22Rv1 (cell line): ENCODE measurements at regions not wholly inside any gene's neighbourhood (a gene's known extent, or its start where the extent isn't known, plus 50 kb on each side); places are given as distances from the start of the nearest gene placed in this dataset.

ENCODE experiments used
- CTCF ChIP-seq: fragments of 450-650 bp; IDR thresholded peaks from 2 replicates; pipeline ENCODE4 v1.5.1; 2017; ENCODE audit warnings: mild to moderate bottlenecking
- ZFX ChIP-seq: fragments of 450-650 bp; IDR thresholded peaks from 2 replicates; pipeline ENCODE4 v1.6.1; 2017; ENCODE audit warnings: antibody characterized with exemption, borderline replicate concordance

DNA sequence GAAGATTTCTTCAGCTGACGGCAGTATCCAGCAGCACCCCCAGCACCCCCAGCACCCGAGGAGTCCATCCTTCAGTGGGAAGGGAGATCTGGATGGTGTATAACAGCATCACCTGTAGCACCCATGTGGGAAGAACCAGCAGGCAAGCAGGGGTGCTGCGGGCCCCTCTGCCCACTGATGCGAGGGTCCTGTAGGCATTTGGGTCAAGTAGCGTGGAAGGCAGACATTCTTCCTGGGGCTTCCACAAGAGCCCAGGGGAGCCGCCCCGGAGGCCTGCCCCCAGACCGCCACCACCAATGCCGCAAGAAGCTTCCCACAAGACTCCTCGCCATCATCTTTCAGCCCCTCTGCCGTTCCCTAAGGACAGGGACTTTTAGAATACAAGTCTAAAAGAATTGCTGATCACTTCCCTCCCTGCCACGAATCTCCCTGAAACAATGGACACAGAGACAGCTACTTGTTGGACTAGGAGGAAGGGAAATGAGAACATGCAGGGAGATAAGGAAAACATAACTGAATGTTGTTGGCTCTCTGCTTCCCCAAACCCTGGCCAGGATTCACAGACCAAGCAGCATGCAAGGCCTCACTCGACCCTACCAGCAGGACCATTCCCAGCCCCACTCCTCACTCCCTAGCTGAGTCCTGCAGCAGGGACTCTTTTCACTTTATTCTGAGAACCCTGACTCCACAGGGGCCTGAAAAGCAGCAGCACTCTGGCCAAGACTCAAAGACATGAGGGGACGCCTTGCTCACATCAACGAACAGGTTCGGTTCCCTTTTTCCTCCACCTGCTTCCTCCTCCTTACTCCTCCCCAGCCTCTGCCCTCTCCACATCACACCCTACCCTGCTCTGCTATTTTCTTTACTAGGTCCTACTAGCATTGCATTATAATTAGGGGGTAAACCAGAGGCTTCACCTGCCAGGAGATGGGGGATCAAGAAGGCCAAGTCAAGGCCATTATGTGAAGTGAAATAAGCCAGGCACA lies 164.5 kb downstream of the HERPUD2 start:
- TF ChIP-seq CTCF, result no peak
- TF ChIP-seq ZFX, result no peak
